ENCODE measurements at regions not wholly inside any gene's neighbourhood (a gene's known extent, or its start where the extent isn't known, plus 50 kb on each side); places are given as distances from the start of the nearest gene placed in this dataset.

DNA sequence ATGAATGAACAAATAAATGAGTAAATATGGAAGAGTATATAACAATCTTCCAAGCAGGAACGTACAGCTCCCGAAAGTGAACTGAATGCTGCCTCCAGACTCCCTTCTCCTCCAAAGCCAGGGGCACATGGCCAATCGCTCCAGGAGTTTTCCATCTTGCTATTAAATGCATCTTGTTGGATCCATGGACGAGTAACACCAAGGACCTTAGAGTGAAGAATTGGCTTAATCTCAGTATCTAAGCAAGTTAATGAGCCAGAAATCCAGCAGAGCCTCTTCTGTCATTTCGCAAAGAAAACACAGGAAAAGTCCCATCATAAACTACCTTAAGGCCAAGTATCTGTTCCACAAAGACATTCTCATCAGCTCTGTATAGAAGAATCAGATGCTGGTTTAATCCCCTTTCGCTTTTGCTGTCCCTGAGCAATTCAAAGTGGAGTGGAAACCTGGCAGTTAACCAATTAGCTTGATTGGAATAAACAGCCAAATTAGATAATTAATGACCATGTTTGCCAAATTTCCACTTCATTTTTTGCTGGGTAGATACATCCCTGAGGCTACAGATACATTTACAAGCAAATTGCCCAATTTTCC is 116.0 kb downstream of the MIS18A start:
- TF ChIP-seq POLR2A (IDR thresholded peaks at IDR 0.05), result no peak
- no peak for TF ChIP-seq CTCF (IDR thresholded peaks at IDR 0.05)
- no peak for TF ChIP-seq EP300 (IDR thresholded peaks at IDR 0.05)
- WGBS, 3 donors, result 54 to 76% (median 75%) methylated on average over 6 of the region's 6 CpGs

GRCh38 chr21:32155226-32155625 is 123.6 kb downstream of the MIS18A start:
- H3K4me1 ChIP-seq (ENCODE audit: insufficient read depth), result no peaks in the 10 kb centered on the region
- DNase-seq, result no peak
- TF ChIP-seq POLR2A (IDR thresholded peaks at IDR 0.05) (no peak), EP300 (IDR thresholded peaks at IDR 0.05) (no peak), CTCF (IDR thresholded peaks at IDR 0.05) (no peak)
- no peaks in the 10 kb centered on the region for H3K27me3 ChIP-seq
- no peak overlapping the region for H3K4me3 ChIP-seq
- no peak overlapping the region for H3K27ac ChIP-seq
- 84 to 90% (median 89%) methylated on average over 2 of the region's 2 CpGs for WGBS, 3 donors
- H3K36me3 ChIP-seq, result no peaks in the 10 kb centered on the region
- no peaks in the 10 kb centered on the region for H3K9me3 ChIP-seq
- intact Hi-C loops (cut with DNase I), result no loop called here

More for the DNA sequence above, 116.0 kb downstream of the MIS18A start:
- H3K4me3 ChIP-seq, result no peak overlapping the region
- no peaks in the 10 kb centered on the region for H3K9me3 ChIP-seq
- H3K4me1 ChIP-seq (ENCODE audit: insufficient read depth), result no peaks in the 10 kb centered on the region
- no peaks in the 10 kb centered on the region for H3K27me3 ChIP-seq
- intact Hi-C loops (cut with DNase I), result no loop called here
- no peak for DNase-seq
- H3K36me3 ChIP-seq, result no peaks in the 10 kb centered on the region
- H3K27ac ChIP-seq, result no peak overlapping the region

DNA sequence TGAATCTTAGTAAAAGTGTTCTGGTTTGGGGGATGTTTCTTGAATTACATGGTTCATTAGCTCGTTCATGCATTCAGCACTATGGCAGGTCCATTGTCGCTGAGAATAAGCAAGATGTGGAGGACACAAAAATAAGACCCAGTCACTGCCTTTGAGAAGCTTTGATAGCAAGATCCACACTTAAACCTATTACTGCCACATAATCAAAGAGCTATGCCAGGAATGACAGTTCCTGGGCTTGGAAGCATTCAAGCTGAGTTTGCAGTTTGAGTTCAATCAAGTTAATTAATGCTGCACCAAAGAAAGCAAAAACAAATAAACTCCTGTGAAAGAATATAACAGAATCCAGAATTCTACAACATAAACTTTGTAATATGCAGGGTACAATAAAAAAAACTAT is 131.8 kb downstream of the MIS18A start:
- Histone ChIP-seq H3K36me3 (no peaks in the 10 kb centered on the region), H3K27me3 (no peaks in the 10 kb centered on the region), H3K27ac (no peak overlapping the region), H3K4me1 (ENCODE audit: insufficient read depth) (peaks cover 9% of the 10 kb centered on the region), H3K9me3 (no peaks in the 10 kb centered on the region), H3K4me3 (no peak overlapping the region)
- WGBS, 3 donors, result 57 to 91% (median 68%) methylated on average over 2 of the region's 2 CpGs
- intact Hi-C loops (cut with DNase I), result no loop called here
- TF ChIP-seq CTCF (IDR thresholded peaks at IDR 0.05) (no peak), EP300 (IDR thresholded peaks at IDR 0.05) (no peak), POLR2A (IDR thresholded peaks at IDR 0.05) (no peak)
- DNase-seq, result no peak

- H3K9me3 ChIP-seq, result no peaks in the 10 kb centered on the region
Measured at GRCh38 chr21:32144851-32145250, 134.0 kb downstream of the MIS18A start.

More at GRCh38 chr21:32144851-32145250, 134.0 kb downstream of the MIS18A start:
- no peak overlapping the region for H3K4me3 ChIP-seq
- no peak for TF ChIP-seq CTCF (IDR thresholded peaks at IDR 0.05)
- TF ChIP-seq POLR2A (IDR thresholded peaks at IDR 0.05), result no peak
- TF ChIP-seq EP300 (IDR thresholded peaks at IDR 0.05), result no peak
- H3K27me3 ChIP-seq, result no peaks in the 10 kb centered on the region
- no peak for DNase-seq
- H3K27ac ChIP-seq, result no peak overlapping the region
- no peaks in the 10 kb centered on the region for H3K36me3 ChIP-seq
- H3K4me1 ChIP-seq (ENCODE audit: insufficient read depth), result peaks cover 9% of the 10 kb centered on the region
- 83 to 90% (median 89%) methylated on average over 2 of the region's 2 CpGs for WGBS, 3 donors
- intact Hi-C loops (cut with DNase I), result no loop called here

Data from ovary (tissue), 7 donors.